Natural killer cell (primary cell): ENCODE measurements at regions not wholly inside any gene's neighbourhood (a gene's known extent, or its start where the extent isn't known, plus 50 kb on each side); places are given as distances from the start of the nearest gene placed in this dataset.

Experiments used
- ATAC-seq, 3 donors: fragments of 150-1000 bp in 2 of 3; fragments of 200-7000 bp in 1 of 3; cut with Tn5 transposase; 1 replicate in 1 of 3; 2 replicates in 2 of 3; pipeline ENCODE4 v1.10.0; 2021; ENCODE audit warnings: mild to moderate bottlenecking in 2 of 3, moderate library complexity in 2 of 3
- DNase-seq, 2 donors: peaks; one replicate each; pipeline versions ENCODE4 v3.0.0 to v3.0.0-alpha.2; 2013 to 2021; ENCODE audit warnings: mixed read lengths in 1 of 2
- H3K27ac ChIP-seq: one replicate; pipeline ENCODE4 v1.5.1; 2013; ENCODE audit warnings: mild to moderate bottlenecking, low read length
- H3K27me3 ChIP-seq: one replicate; pipeline ENCODE4 v1.6.1; 2013; ENCODE audit warnings: low read length; ENCODE audit not compliant: control insufficient read depth, insufficient read depth
- H3K36me3 ChIP-seq: one replicate; pipeline ENCODE4 v1.6.1; 2013; ENCODE audit warnings: low read length; ENCODE audit not compliant: control insufficient read depth, insufficient read depth
- H3K4me1 ChIP-seq: one replicate; pipeline ENCODE4 v1.6.1; 2013; ENCODE audit warnings: low read length; ENCODE audit not compliant: control insufficient read depth, insufficient read depth
- H3K4me3 ChIP-seq: one replicate; pipeline ENCODE4 v1.5.1; 2013; ENCODE audit warnings: low read length
- H3K9me3 ChIP-seq: one replicate; pipeline ENCODE4 v1.6.1; 2013; ENCODE audit warnings: low read length; ENCODE audit not compliant: control insufficient read depth, insufficient read depth
- H3K27ac Mint-ChIP-seq, 2 donors: one replicate each; pipeline ENCODE4 v1.8.0; 2022; ENCODE audit warnings: mild to moderate bottlenecking in 2 of 2, mixed read lengths in 2 of 2, moderate library complexity in 1 of 2
- H3K27me3 Mint-ChIP-seq, 2 donors: one replicate each; pipeline ENCODE4 v1.8.0; 2022; ENCODE audit warnings: low read depth in 2 of 2, mixed read lengths in 2 of 2
- H3K36me3 Mint-ChIP-seq: one replicate; pipeline ENCODE4 v1.8.0; 2022; ENCODE audit warnings: mixed read lengths
- H3K4me1 Mint-ChIP-seq, 2 donors: one replicate each; pipeline ENCODE4 v1.8.0; 2022; ENCODE audit warnings: mixed read lengths in 2 of 2
- H3K4me3 Mint-ChIP-seq: one replicate; pipeline ENCODE4 v1.8.0; 2022; ENCODE audit warnings: mild to moderate bottlenecking, moderate library complexity, mixed read lengths
- H3K9me3 Mint-ChIP-seq, 2 donors: one replicate each; pipeline ENCODE4 v1.8.0; 2022; ENCODE audit warnings: mixed read lengths in 2 of 2
- CTCF ChIP-seq: fragments of 200-600 bp; IDR thresholded peaks from one replicate; pipeline ENCODE4 v1.8.0; 2022; ENCODE audit warnings: antibody characterized with exemption
- WGBS: methylation state at CpG from one replicate; pipeline ENCODE4 v1.1.7; 2013; ENCODE audit warnings: missing lambda C conversion rate; ENCODE audit not compliant: insufficient coverage; 5-methylcytosine and 5-hydroxymethylcytosine counted together
- intact Hi-C: fragments of 100-400 bp; cut with micrococcal nuclease; formaldehyde crosslinking; loops from one replicate; pipeline ENCODE4 v1.14.2; 2022

- Mint-ChIP-seq H3K36me3 (peaks cover 9% of the 10 kb centered on the region), H3K4me3 (peak overlapping the region; percentile 47), H3K4me1 (peaks cover 63 to 70% of the 10 kb centered on the region in 2 donors), H3K27ac (peak overlapping the region; percentile 50 to 80), H3K27me3 (no peaks in the 10 kb centered on the region), H3K9me3 (no peaks in the 10 kb centered on the region)
- intact Hi-C loops, result loop anchor here (5.0 kb wide), 1 partner anchor 40 kb away; no protein-coding TSS in a partner anchor
- WGBS, result no CpG with 5 or more reads among the region's 2 CpGs
- DNase-seq (no peak), ATAC-seq (no peak)
- H3K27me3 ChIP-seq, result no peaks in the 10 kb centered on the region
- peaks cover 17% of the 10 kb centered on the region for H3K36me3 ChIP-seq
- no peak for TF ChIP-seq CTCF
- H3K4me3 ChIP-seq, result no peak overlapping the region
- no peak overlapping the region for H3K27ac ChIP-seq
- peaks cover 12% of the 10 kb centered on the region for H3K4me1 ChIP-seq
- no peaks in the 10 kb centered on the region for H3K9me3 ChIP-seq
These were observed 108.2 kb downstream of the HAUS1 start for GRCh38 chr18:46212398-46212797.

- H3K4me3 Mint-ChIP-seq, result peak overlapping the region; percentile 52
- TF ChIP-seq CTCF, result peak; percentile 71
- peak; percentile 65 to 73 (median 71) for ATAC-seq
- intact Hi-C loops, result loop anchor here (1.0 to 5.0 kb wide), 3 partner anchors 39 to 65 kb away; no protein-coding TSS in a partner anchor
- Histone ChIP-seq H3K27ac (no peak overlapping the region), H3K4me1 (peaks cover 12% of the 10 kb centered on the region), H3K4me3 (no peak overlapping the region), H3K36me3 (peaks cover 23% of the 10 kb centered on the region), H3K27me3 (no peaks in the 10 kb centered on the region), H3K9me3 (no peaks in the 10 kb centered on the region)
- no CpG with 5 or more reads among the region's 3 CpGs for WGBS
- H3K36me3 Mint-ChIP-seq, result peaks cover 9% of the 10 kb centered on the region
- H3K27me3 Mint-ChIP-seq, result no peaks in the 10 kb centered on the region
- peaks cover 60 to 69% of the 10 kb centered on the region in 2 donors for H3K4me1 Mint-ChIP-seq
- H3K9me3 Mint-ChIP-seq, result no peaks in the 10 kb centered on the region
- peak overlapping the region in 1 of 2 donors; percentile 63 for H3K27ac Mint-ChIP-seq
- DNase-seq, result peak in 1 of 2 donors; percentile 61
These were observed 109.1 kb downstream of the HAUS1 start for GRCh38 chr18:46213295-46213694.

- peaks cover 12% of the 10 kb centered on the region for H3K4me1 ChIP-seq
These were observed 110.2 kb downstream of the HAUS1 start for GRCh38 chr18:46214435-46214834.

More at GRCh38 chr18:46214435-46214834, 110.2 kb downstream of the HAUS1 start:
- H3K27me3 ChIP-seq, result no peaks in the 10 kb centered on the region
- TF ChIP-seq CTCF, result no peak
- WGBS, result 88% methylated on average over 1 of the region's 1 CpG
- no peak overlapping the region for H3K27ac ChIP-seq
- intact Hi-C loops, result loop anchor here (5.0 kb wide), 1 partner anchor 38 kb away; no protein-coding TSS in a partner anchor
- DNase-seq (no peak), ATAC-seq (no peak)
- no peaks in the 10 kb centered on the region for H3K9me3 ChIP-seq
- peaks cover 29% of the 10 kb centered on the region for H3K36me3 ChIP-seq
- H3K4me1 Mint-ChIP-seq, result peaks cover 55 to 63% of the 10 kb centered on the region in 2 donors
- H3K4me3 ChIP-seq, result no peak overlapping the region
- H3K4me3 Mint-ChIP-seq, result no peak overlapping the region
- H3K27ac Mint-ChIP-seq, result no peak overlapping the region
- H3K9me3 Mint-ChIP-seq, result no peaks in the 10 kb centered on the region
- H3K36me3 Mint-ChIP-seq, result peaks cover 9% of the 10 kb centered on the region
- H3K27me3 Mint-ChIP-seq, result no peaks in the 10 kb centered on the region
